GM23338 (cell line): ENCODE measurements at regions not wholly inside any gene's neighbourhood (a gene's known extent, or its start where the extent isn't known, plus 50 kb on each side); places are given as distances from the start of the nearest gene placed in this dataset.

ENCODE experiments used
- ATAC-seq: fragments of 200-7000 bp; cut with Tn5 transposase; 3 replicates; pipeline ENCODE4 v1.9.1; 2020
- DNase-seq: peaks from one replicate; pipeline ENCODE4 v3.0.0-alpha.2; 2015; ENCODE audit warnings: low spot score
- H2AFZ ChIP-seq: fragments of 200-600 bp; sonication (generic); 2 replicates; pipeline ENCODE4 v1.8.0; 2016; ENCODE audit warnings: antibody characterized with exemption, mild to moderate bottlenecking, moderate library complexity
- H3F3A ChIP-seq: fragments of 200-600 bp; sonication (generic); replicated peaks from 2 replicates; pipeline ENCODE4 v1.8.0; 2017; ENCODE audit warnings: antibody characterized with exemption, mixed run types, low read depth
- H3K27ac ChIP-seq: fragments of 200-600 bp; sonication (generic); 2 replicates; pipeline ENCODE4 v1.6.1; 2016; ENCODE audit warnings: low read depth
- H3K27me3 ChIP-seq: fragments of 200-600 bp; sonication (generic); 2 replicates; pipeline ENCODE4 v1.8.0; 2016; ENCODE audit warnings: mild to moderate bottlenecking, mixed run types, moderate library complexity; ENCODE audit not compliant: insufficient read depth
- H3K36me3 ChIP-seq: fragments of 200-600 bp; sonication (generic); 2 replicates; pipeline ENCODE4 v1.8.0; 2016; ENCODE audit warnings: mild to moderate bottlenecking; ENCODE audit not compliant: insufficient read depth
- H3K4me1 ChIP-seq: fragments of 200-600 bp; sonication (generic); 2 replicates; pipeline ENCODE4 v1.8.0; 2016; ENCODE audit warnings: mild to moderate bottlenecking, moderate library complexity; ENCODE audit not compliant: insufficient read depth
- H3K4me2 ChIP-seq: fragments of 200-600 bp; sonication (generic); 2 replicates; pipeline ENCODE4 v1.7.1; 2017; ENCODE audit warnings: mixed run types
- H3K4me3 ChIP-seq: fragments of 200-600 bp; sonication (generic); 2 replicates; pipeline ENCODE4 v1.6.1; 2016; ENCODE audit warnings: mixed run types
- H3K79me2 ChIP-seq: fragments of 200-600 bp; sonication (generic); replicated peaks from 2 replicates; pipeline ENCODE4 v1.8.0; 2017; ENCODE audit warnings: mild to moderate bottlenecking; ENCODE audit not compliant: insufficient read depth
- H3K9me2 ChIP-seq: fragments of 200-600 bp; sonication (generic); 2 replicates; pipeline ENCODE4 v1.8.0; 2017; ENCODE audit not compliant: insufficient read depth
- H4K20me1 ChIP-seq: fragments of 200-600 bp; sonication (generic); replicated peaks from 2 replicates; pipeline ENCODE4 v1.8.0; 2017; ENCODE audit warnings: mild to moderate bottlenecking; ENCODE audit not compliant: insufficient read depth
- H3K27ac Mint-ChIP-seq: 2 replicates; pipeline ENCODE4 v1.8.0; 2020; ENCODE audit warnings: inconsistent platforms, mild to moderate bottlenecking, moderate library complexity, mixed read lengths
- H3K27me3 Mint-ChIP-seq: 3 replicates; pipeline ENCODE4 v1.8.0; 2022; ENCODE audit warnings: low read depth, mild to moderate bottlenecking, moderate library complexity, mixed read lengths, inconsistent platforms; ENCODE audit not compliant: insufficient read depth, poor library complexity
- H3K36me3 Mint-ChIP-seq: 3 replicates; pipeline ENCODE4 v1.8.0; 2021; ENCODE audit warnings: low read depth, mild to moderate bottlenecking, inconsistent platforms, moderate library complexity, mixed read lengths
- H3K4me1 Mint-ChIP-seq: 3 replicates; pipeline ENCODE4 v1.8.0; 2020; ENCODE audit warnings: mild to moderate bottlenecking, inconsistent platforms, mixed read lengths
- H3K4me3 Mint-ChIP-seq: 3 replicates; pipeline ENCODE4 v1.8.0; 2021; ENCODE audit warnings: moderate library complexity, mild to moderate bottlenecking, inconsistent platforms, mixed read lengths
- H3K9me3 Mint-ChIP-seq: 3 replicates; pipeline ENCODE4 v1.8.0; 2020; ENCODE audit warnings: moderate library complexity, mild to moderate bottlenecking, inconsistent platforms, mixed read lengths
- CREB1 ChIP-seq: fragments of 250-450 bp; sonication (Bioruptor Pico); IDR thresholded peaks from 2 replicates; pipeline ENCODE4 v1.5.0; 2020; ENCODE audit warnings: low read depth, mild to moderate bottlenecking, moderate library complexity
- EZH2 ChIP-seq: fragments of 200-600 bp; sonication (generic); IDR thresholded peaks from one replicate; pipeline ENCODE4 v1.8.0; 2017; ENCODE audit warnings: antibody characterized with exemption, mild to moderate bottlenecking, low read depth; ENCODE audit not compliant: unreplicated experiment
- EZH2phosphoT487 ChIP-seq: fragments of 200-600 bp; sonication (generic); IDR thresholded peaks from one replicate; pipeline ENCODE4 v1.8.1; 2018; ENCODE audit warnings: antibody characterized with exemption; ENCODE audit not compliant: unreplicated experiment
- JUNB ChIP-seq: IDR thresholded peaks from one replicate; pipeline ENCODE4 v1.6.1; 2016; ENCODE audit warnings: antibody characterized with exemption; ENCODE audit not compliant: unreplicated experiment
- POLR2AphosphoS5 ChIP-seq: IDR thresholded peaks from 2 replicates; pipeline ENCODE4 v1.6.1; 2016; ENCODE audit warnings: antibody characterized with exemption, low read depth
- STAT1 ChIP-seq: IDR thresholded peaks from one replicate; pipeline ENCODE4 v1.6.1; 2016; ENCODE audit warnings: antibody characterized with exemption; ENCODE audit not compliant: unreplicated experiment
- ZNF114 ChIP-seq: fragments of 250-450 bp; sonication (Bioruptor Pico); IDR thresholded peaks from 2 replicates; pipeline ENCODE4 v1.5.0; 2020; ENCODE audit warnings: mild to moderate bottlenecking, moderate library complexity
- TF ChIP-seq, protein P1 (sequence below): IDR thresholded peaks from 2 replicates; pipeline ENCODE4 v1.6.1; 2016; ENCODE audit warnings: antibody characterized with exemption
- TF ChIP-seq, protein P2 (sequence below): fragments of 250-450 bp; sonication (Bioruptor Pico); IDR thresholded peaks from 2 replicates; pipeline ENCODE4 v1.5.0; 2020; ENCODE audit warnings: mild to moderate bottlenecking, moderate library complexity

DNA sequence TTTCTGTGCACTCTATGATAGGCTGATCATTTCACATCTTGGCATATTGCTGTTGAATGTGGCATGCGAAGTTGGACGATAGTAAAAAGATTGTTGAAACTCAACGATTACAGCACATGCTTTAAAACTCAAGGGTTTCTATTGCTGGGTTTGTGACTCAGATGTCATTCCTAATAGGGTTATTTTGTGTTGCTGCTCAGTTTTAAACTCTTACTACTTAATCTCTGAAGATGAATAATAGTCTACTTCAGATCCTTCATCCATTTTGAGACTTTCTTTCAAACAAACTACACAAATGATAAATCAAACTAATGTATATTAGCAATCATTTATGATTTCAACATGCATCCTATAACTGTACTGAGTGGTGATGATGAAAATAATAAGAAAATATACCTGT, 71.3 kb upstream of the MBNL1 start:
- H3K9me3 Mint-ChIP-seq, result no peaks in the 10 kb centered on the region

DNA sequence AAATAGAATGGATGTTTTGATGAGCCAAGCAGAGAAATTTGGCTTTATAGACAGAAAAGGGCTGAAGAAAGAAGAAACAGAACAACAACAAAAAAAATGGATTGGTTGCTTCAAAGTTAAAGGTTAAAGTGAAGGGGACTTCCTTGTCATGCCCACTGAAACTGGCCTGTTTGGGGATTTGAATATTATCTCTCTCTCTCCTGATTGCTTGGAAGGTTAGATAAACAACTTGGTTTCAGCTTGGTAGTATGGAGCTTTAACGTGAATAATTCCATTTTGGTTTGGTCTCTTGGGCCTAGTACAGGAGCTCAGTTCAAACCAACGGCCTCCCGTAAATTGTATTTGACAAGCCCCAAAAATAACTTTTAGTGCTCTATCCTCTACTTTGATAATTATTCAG, 70.8 kb upstream of the MBNL1 start:
- no peaks in the 10 kb centered on the region for H3K36me3 ChIP-seq
- no peaks in the 10 kb centered on the region for H3K4me1 ChIP-seq
- ATAC-seq (no peak), DNase-seq (no peak)
- no peaks in the 10 kb centered on the region for H3F3A ChIP-seq
- Mint-ChIP-seq H3K27ac (no peak overlapping the region), H3K4me1 (peaks cover 13% of the 10 kb centered on the region), H3K36me3 (no peaks in the 10 kb centered on the region), H3K27me3 (no peaks in the 10 kb centered on the region), H3K4me3 (no peak overlapping the region), H3K9me3 (no peaks in the 10 kb centered on the region)
- no peaks in the 10 kb centered on the region for H3K79me2 ChIP-seq
- peak overlapping the region; percentile 6; the same call in 1 of the 2 replicates for H2AFZ ChIP-seq
- H3K9me2 ChIP-seq, result no peaks in the 10 kb centered on the region
- H3K27me3 ChIP-seq, result no peaks in the 10 kb centered on the region
- H3K27ac ChIP-seq, result no peak overlapping the region
- H4K20me1 ChIP-seq, result no peaks in the 10 kb centered on the region
- TF ChIP-seq STAT1, result no peak
- TF ChIP-seq, protein P1, sequence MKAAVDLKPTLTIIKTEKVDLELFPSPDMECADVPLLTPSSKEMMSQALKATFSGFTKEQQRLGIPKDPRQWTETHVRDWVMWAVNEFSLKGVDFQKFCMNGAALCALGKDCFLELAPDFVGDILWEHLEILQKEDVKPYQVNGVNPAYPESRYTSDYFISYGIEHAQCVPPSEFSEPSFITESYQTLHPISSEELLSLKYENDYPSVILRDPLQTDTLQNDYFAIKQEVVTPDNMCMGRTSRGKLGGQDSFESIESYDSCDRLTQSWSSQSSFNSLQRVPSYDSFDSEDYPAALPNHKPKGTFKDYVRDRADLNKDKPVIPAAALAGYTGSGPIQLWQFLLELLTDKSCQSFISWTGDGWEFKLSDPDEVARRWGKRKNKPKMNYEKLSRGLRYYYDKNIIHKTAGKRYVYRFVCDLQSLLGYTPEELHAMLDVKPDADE, result no peak
- no peak for TF ChIP-seq ZNF114 (CRISPR knock-in tag)
- no peak overlapping the region for H3K4me3 ChIP-seq
- no peak overlapping the region for H3K4me2 ChIP-seq

More for the DNA sequence above, 71.3 kb upstream of the MBNL1 start:
- Mint-ChIP-seq H3K27me3 (no peaks in the 10 kb centered on the region), H3K36me3 (no peaks in the 10 kb centered on the region), H3K27ac (no peak overlapping the region), H3K4me3 (no peak overlapping the region), H3K4me1 (peaks cover 11% of the 10 kb centered on the region)
- Histone ChIP-seq H2AFZ (no peak overlapping the region), H3K79me2 (no peaks in the 10 kb centered on the region), H3K4me3 (no peak overlapping the region), H3K27ac (no peak overlapping the region), H3K9me2 (no peaks in the 10 kb centered on the region), H3K27me3 (no peaks in the 10 kb centered on the region), H3K4me2 (no peak overlapping the region), H3K4me1 (no peaks in the 10 kb centered on the region), H3F3A (no peaks in the 10 kb centered on the region), H3K36me3 (no peaks in the 10 kb centered on the region), H4K20me1 (no peaks in the 10 kb centered on the region)
- TF ChIP-seq, protein P1, result no peak
- TF ChIP-seq EZH2phosphoT487 (no peak), ZNF114 (CRISPR knock-in tag) (no peak)
- DNase-seq (no peak), ATAC-seq (no peak)

DNA sequence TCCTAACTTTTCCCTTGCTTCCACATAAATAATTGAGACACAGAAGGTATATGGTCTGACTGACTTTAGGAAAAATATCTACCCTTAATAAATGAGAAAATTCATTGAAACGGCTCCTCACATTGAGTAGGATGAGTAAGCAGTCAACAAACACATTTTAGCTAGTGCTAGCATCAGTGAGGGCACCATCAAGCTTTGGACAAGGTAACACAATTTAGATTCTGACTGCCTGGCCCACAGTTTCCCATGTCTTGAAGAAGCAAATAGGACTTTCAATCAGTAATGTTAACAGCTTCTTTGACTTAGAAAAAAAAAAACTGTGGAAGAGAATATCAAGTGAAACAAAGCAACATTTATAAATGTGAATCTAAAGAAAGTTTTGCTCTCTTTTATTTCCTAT, 70.1 kb upstream of the MBNL1 start:
- Histone ChIP-seq H3K36me3 (no peaks in the 10 kb centered on the region), H3K79me2 (no peaks in the 10 kb centered on the region), H2AFZ (no peak overlapping the region), H4K20me1 (no peaks in the 10 kb centered on the region), H3K9me2 (no peaks in the 10 kb centered on the region), H3K27ac (no peak overlapping the region), H3K27me3 (no peaks in the 10 kb centered on the region), H3K4me3 (no peak overlapping the region), H3K4me2 (no peak overlapping the region), H3F3A (no peaks in the 10 kb centered on the region), H3K4me1 (no peaks in the 10 kb centered on the region)
- no peak overlapping the region for H3K4me3 Mint-ChIP-seq
- H3K36me3 Mint-ChIP-seq, result no peaks in the 10 kb centered on the region
- H3K27ac Mint-ChIP-seq, result no peak overlapping the region; the same call in 1 of the 2 replicates
- no peaks in the 10 kb centered on the region for H3K9me3 Mint-ChIP-seq
- no peaks in the 10 kb centered on the region for H3K27me3 Mint-ChIP-seq
- no peak for DNase-seq
- no peak for ATAC-seq
- peaks cover 20% of the 10 kb centered on the region for H3K4me1 Mint-ChIP-seq
- no peak for TF ChIP-seq POLR2AphosphoS5
- no peak for TF ChIP-seq CREB1 (CRISPR knock-in tag)
- no peak for TF ChIP-seq ZNF114 (CRISPR knock-in tag)
- TF ChIP-seq EZH2, result no peak
- no peak for TF ChIP-seq JUNB
- TF ChIP-seq, protein P2, sequence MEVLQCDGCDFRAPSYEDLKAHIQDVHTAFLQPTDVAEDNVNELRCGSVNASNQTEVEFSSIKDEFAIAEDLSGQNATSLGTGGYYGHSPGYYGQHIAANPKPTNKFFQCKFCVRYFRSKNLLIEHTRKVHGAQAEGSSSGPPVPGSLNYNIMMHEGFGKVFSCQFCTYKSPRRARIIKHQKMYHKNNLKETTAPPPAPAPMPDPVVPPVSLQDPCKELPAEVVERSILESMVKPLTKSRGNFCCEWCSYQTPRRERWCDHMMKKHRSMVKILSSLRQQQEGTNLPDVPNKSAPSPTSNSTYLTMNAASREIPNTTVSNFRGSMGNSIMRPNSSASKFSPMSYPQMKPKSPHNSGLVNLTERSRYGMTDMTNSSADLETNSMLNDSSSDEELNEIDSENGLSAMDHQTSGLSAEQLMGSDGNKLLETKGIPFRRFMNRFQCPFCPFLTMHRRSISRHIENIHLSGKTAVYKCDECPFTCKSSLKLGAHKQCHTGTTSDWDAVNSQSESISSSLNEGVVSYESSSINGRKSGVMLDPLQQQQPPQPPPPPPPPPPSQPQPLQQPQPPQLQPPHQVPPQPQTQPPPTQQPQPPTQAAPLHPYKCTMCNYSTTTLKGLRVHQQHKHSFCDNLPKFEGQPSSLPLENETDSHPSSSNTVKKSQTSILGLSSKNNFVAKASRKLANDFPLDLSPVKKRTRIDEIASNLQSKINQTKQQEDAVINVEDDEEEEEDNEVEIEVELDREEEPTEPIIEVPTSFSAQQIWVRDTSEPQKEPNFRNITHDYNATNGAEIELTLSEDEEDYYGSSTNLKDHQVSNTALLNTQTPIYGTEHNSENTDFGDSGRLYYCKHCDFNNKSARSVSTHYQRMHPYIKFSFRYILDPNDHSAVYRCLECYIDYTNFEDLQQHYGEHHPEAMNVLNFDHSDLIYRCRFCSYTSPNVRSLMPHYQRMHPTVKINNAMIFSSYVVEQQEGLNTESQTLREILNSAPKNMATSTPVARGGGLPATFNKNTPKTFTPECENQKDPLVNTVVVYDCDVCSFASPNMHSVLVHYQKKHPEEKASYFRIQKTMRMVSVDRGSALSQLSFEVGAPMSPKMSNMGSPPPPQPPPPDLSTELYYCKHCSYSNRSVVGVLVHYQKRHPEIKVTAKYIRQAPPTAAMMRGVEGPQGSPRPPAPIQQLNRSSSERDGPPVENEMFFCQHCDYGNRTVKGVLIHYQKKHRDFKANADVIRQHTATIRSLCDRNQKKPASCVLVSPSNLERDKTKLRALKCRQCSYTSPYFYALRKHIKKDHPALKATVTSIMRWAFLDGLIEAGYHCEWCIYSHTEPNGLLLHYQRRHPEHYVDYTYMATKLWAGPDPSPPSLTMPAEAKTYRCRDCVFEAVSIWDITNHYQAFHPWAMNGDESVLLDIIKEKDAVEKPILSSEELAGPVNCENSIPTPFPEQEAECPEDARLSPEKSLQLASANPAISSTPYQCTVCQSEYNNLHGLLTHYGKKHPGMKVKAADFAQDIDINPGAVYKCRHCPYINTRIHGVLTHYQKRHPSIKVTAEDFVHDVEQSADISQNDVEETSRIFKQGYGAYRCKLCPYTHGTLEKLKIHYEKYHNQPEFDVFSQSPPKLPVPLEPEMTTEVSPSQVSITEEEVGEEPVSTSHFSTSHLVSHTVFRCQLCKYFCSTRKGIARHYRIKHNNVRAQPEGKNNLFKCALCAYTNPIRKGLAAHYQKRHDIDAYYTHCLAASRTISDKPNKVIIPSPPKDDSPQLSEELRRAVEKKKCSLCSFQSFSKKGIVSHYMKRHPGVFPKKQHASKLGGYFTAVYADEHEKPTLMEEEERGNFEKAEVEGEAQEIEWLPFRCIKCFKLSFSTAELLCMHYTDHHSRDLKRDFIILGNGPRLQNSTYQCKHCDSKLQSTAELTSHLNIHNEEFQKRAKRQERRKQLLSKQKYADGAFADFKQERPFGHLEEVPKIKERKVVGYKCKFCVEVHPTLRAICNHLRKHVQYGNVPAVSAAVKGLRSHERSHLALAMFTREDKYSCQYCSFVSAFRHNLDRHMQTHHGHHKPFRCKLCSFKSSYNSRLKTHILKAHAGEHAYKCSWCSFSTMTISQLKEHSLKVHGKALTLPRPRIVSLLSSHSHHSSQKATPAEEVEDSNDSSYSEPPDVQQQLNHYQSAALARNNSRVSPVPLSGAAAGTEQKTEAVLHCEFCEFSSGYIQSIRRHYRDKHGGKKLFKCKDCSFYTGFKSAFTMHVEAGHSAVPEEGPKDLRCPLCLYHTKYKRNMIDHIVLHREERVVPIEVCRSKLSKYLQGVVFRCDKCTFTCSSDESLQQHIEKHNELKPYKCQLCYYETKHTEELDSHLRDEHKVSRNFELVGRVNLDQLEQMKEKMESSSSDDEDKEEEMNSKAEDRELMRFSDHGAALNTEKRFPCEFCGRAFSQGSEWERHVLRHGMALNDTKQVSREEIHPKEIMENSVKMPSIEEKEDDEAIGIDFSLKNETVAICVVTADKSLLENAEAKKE (CRISPR knock-in tag), result no peak
